ENCODE measurements at regions not wholly inside any gene's neighbourhood (a gene's known extent, or its start where the extent isn't known, plus 50 kb on each side); places are given as distances from the start of the nearest gene placed in this dataset.

- H3K27ac Mint-ChIP-seq = no peak overlapping the region
- H3K9me3 Mint-ChIP-seq = no peaks in the 10 kb centered on the region
- H3K36me3 Mint-ChIP-seq (ENCODE audit: low read depth) = no peaks in the 10 kb centered on the region
- no peaks in the 10 kb centered on the region for H3K4me1 Mint-ChIP-seq (ENCODE audit: low read depth)
- H3K4me3 Mint-ChIP-seq = no peak overlapping the region
- H3K27me3 Mint-ChIP-seq = no peaks in the 10 kb centered on the region
- intact Hi-C loops (cut with micrococcal nuclease) = no loop called here
Observed at GRCh38 chr2:105691947-105692390, 52.7 kb upstream of the NCK2 start.

GRCh38 chr2:105690566-105690965 lies 54.1 kb upstream of the NCK2 start:
- Mint-ChIP-seq H3K4me3 (no peak overlapping the region), H3K4me1 (ENCODE audit: low read depth) (no peaks in the 10 kb centered on the region), H3K27me3 (no peaks in the 10 kb centered on the region), H3K36me3 (ENCODE audit: low read depth) (no peaks in the 10 kb centered on the region), H3K27ac (no peak overlapping the region), H3K9me3 (no peaks in the 10 kb centered on the region)
- intact Hi-C loops (cut with micrococcal nuclease) = no loop called here

DNA sequence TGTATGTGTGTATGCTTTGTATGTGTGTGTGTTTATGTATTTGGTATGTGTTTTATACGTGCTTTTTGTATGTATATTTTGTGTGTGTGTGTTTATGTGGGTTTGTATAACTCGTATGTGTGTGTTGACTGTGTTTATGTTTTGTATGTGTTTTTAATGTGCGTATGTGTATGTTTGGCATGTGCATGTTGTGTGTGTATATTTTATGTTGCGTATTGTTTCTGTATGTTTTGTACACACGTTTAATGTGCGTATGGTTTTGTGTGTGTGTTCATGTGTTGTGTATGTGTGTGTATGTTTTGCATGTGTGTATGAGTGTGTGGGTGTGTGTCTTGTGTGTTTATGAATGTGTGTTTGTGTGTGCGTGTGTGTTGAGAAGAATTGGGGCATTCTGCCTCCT lies 55.2 kb upstream of the NCK2 start:
- no peaks in the 10 kb centered on the region for H3K9me3 Mint-ChIP-seq
- H3K36me3 Mint-ChIP-seq (ENCODE audit: low read depth) = no peaks in the 10 kb centered on the region
- intact Hi-C loops (cut with micrococcal nuclease) = no loop called here
- H3K27ac Mint-ChIP-seq = no peak overlapping the region
- H3K4me3 Mint-ChIP-seq = no peak overlapping the region
- H3K27me3 Mint-ChIP-seq = no peaks in the 10 kb centered on the region
- no peaks in the 10 kb centered on the region for H3K4me1 Mint-ChIP-seq (ENCODE audit: low read depth)

GRCh38 chr2:105688946-105689345 lies 55.8 kb upstream of the NCK2 start:
- no peaks in the 10 kb centered on the region for H3K27me3 Mint-ChIP-seq
- no peak overlapping the region for H3K27ac Mint-ChIP-seq
- H3K36me3 Mint-ChIP-seq (ENCODE audit: low read depth) = no peaks in the 10 kb centered on the region
- intact Hi-C loops (cut with micrococcal nuclease) = no loop called here
- H3K4me1 Mint-ChIP-seq (ENCODE audit: low read depth) = no peaks in the 10 kb centered on the region
- H3K4me3 Mint-ChIP-seq = no peak overlapping the region
- no peaks in the 10 kb centered on the region for H3K9me3 Mint-ChIP-seq

DNA sequence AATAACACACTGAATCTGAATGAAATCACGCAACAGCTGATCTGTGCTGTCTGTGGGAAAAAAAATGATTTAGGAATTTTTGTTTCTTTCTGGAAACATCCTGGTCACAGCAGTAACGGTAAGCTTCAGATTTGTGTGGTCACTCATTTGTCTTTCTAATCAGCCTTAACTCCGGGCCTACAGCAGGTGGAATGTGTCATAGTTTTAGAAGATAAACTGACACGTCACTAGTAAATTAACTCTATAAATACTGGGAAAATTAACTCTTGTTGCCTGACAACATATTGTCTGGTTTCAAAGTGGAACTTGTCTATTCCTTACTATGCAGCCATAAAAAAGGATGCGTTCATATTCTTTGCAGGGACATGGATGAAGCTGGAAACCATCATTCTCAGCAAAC lies 58.1 kb upstream of the NCK2 start:
- no peak overlapping the region for H3K27ac Mint-ChIP-seq
- H3K4me1 Mint-ChIP-seq (ENCODE audit: low read depth) = peaks cover 5% of the 10 kb centered on the region
- no peaks in the 10 kb centered on the region for H3K36me3 Mint-ChIP-seq (ENCODE audit: low read depth)
- H3K9me3 Mint-ChIP-seq = no peaks in the 10 kb centered on the region
- H3K4me3 Mint-ChIP-seq = no peak overlapping the region
- intact Hi-C loops (cut with micrococcal nuclease) = no loop called here
- H3K27me3 Mint-ChIP-seq = no peaks in the 10 kb centered on the region

- no peaks in the 10 kb centered on the region for H3K27me3 Mint-ChIP-seq
- H3K4me3 Mint-ChIP-seq = no peak overlapping the region
- intact Hi-C loops (cut with micrococcal nuclease) = no loop called here
- peaks cover 5% of the 10 kb centered on the region for H3K4me1 Mint-ChIP-seq (ENCODE audit: low read depth)
- H3K36me3 Mint-ChIP-seq (ENCODE audit: low read depth) = no peaks in the 10 kb centered on the region
- no peaks in the 10 kb centered on the region for H3K9me3 Mint-ChIP-seq
- no peak overlapping the region for H3K27ac Mint-ChIP-seq
Observed at GRCh38 chr2:105683011-105683492, 61.7 kb upstream of the NCK2 start.

- no peaks in the 10 kb centered on the region for H3K9me3 Mint-ChIP-seq
- intact Hi-C loops (cut with micrococcal nuclease) = no loop called here
- H3K4me3 Mint-ChIP-seq = no peak overlapping the region
- H3K4me1 Mint-ChIP-seq (ENCODE audit: low read depth) = peaks cover 5% of the 10 kb centered on the region
- H3K36me3 Mint-ChIP-seq (ENCODE audit: low read depth) = no peaks in the 10 kb centered on the region
- no peak overlapping the region for H3K27ac Mint-ChIP-seq
- H3K27me3 Mint-ChIP-seq = no peaks in the 10 kb centered on the region
Observed at GRCh38 chr2:105682401-105682800, 62.3 kb upstream of the NCK2 start.

DNA sequence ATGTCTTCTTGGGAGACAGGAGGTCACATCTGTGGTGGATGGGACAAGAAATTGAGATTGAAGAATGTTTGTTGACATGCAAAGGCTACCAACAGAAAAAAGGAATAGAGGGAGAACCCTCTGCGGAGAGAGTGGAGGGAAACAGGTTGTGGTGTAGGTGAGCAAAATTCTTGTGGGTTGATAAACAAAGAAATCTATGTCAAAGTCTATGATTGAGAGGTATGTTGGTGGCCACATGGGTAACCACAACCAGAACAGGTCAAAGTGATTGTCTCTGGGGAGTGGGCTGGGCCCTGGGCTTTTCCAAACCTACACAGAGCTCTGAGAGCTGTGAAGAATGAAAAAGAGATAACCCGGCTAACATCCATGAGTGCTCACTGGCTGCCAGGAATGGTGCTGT lies 62.8 kb upstream of the NCK2 start:
- Mint-ChIP-seq H3K36me3 (ENCODE audit: low read depth) (no peaks in the 10 kb centered on the region), H3K9me3 (no peaks in the 10 kb centered on the region), H3K27me3 (no peaks in the 10 kb centered on the region), H3K27ac (no peak overlapping the region), H3K4me1 (ENCODE audit: low read depth) (peaks cover 5% of the 10 kb centered on the region), H3K4me3 (no peak overlapping the region)
- intact Hi-C loops (cut with micrococcal nuclease) = no loop called here

DNA sequence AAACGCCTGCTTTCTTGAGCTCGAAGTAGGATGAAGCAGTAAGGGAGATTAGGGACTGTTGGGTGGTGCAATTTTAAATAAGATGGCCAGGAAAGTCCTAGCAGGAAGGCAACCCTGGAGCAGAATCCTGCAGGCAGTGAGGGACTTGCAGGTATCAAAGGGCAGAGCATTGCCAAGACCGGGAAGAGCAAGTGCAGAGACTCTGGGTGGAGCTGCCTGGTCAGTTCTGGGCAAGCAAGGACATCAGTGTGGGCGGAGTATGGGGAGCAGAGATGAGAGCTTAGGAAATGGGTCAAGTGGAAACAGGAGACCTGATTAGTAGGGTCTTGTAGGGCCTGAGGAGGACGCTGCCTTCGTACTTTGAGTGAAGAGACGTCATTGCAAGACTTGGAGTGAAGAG lies 64.4 kb upstream of the NCK2 start:
- intact Hi-C loops (cut with micrococcal nuclease) = no loop called here
- Mint-ChIP-seq H3K4me3 (no peak overlapping the region), H3K9me3 (no peaks in the 10 kb centered on the region), H3K27me3 (peaks cover 2% of the 10 kb centered on the region), H3K36me3 (ENCODE audit: low read depth) (no peaks in the 10 kb centered on the region), H3K4me1 (ENCODE audit: low read depth) (peaks cover 5% of the 10 kb centered on the region), H3K27ac (no peak overlapping the region)

DNA sequence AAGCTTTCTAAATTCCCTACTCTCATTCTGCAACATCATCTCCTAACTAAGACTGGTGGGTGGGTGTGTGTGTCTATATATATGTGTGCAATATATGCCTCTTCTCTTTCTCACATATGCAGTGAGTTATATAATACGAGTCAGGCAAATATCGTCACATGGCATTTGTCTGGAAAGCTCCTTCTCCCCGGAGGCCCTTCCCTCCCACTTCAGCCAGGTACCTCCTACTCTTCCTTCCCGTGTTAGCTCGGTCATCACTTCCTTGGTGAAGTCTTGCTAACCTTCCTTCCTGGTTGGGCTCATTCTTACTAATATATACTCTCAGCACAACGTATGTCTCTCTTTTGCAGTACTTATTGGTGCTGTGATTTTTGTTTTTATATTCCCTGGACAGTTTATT lies 66.4 kb upstream of the NCK2 start:
- Mint-ChIP-seq H3K27ac (no peak overlapping the region), H3K27me3 (peaks cover 2% of the 10 kb centered on the region), H3K36me3 (ENCODE audit: low read depth) (no peaks in the 10 kb centered on the region), H3K9me3 (no peaks in the 10 kb centered on the region), H3K4me1 (ENCODE audit: low read depth) (peaks cover 4% of the 10 kb centered on the region), H3K4me3 (no peak overlapping the region)
- intact Hi-C loops (cut with micrococcal nuclease) = no loop called here

GRCh38 chr2:105677901-105678300 lies 66.8 kb upstream of the NCK2 start:
- intact Hi-C loops (cut with micrococcal nuclease) = no loop called here
- H3K36me3 Mint-ChIP-seq (ENCODE audit: low read depth) = no peaks in the 10 kb centered on the region
- no peaks in the 10 kb centered on the region for H3K4me1 Mint-ChIP-seq (ENCODE audit: low read depth)
- no peak overlapping the region for H3K4me3 Mint-ChIP-seq
- H3K9me3 Mint-ChIP-seq = no peaks in the 10 kb centered on the region
- peaks cover 2% of the 10 kb centered on the region for H3K27me3 Mint-ChIP-seq
- no peak overlapping the region for H3K27ac Mint-ChIP-seq

- Mint-ChIP-seq H3K9me3 (no peaks in the 10 kb centered on the region), H3K36me3 (ENCODE audit: low read depth) (no peaks in the 10 kb centered on the region), H3K27ac (no peak overlapping the region), H3K27me3 (peaks cover 2% of the 10 kb centered on the region), H3K4me1 (ENCODE audit: low read depth) (no peaks in the 10 kb centered on the region), H3K4me3 (no peak overlapping the region)
- intact Hi-C loops (cut with micrococcal nuclease) = no loop called here
Observed at GRCh38 chr2:105675841-105676240, 68.9 kb upstream of the NCK2 start.

DNA sequence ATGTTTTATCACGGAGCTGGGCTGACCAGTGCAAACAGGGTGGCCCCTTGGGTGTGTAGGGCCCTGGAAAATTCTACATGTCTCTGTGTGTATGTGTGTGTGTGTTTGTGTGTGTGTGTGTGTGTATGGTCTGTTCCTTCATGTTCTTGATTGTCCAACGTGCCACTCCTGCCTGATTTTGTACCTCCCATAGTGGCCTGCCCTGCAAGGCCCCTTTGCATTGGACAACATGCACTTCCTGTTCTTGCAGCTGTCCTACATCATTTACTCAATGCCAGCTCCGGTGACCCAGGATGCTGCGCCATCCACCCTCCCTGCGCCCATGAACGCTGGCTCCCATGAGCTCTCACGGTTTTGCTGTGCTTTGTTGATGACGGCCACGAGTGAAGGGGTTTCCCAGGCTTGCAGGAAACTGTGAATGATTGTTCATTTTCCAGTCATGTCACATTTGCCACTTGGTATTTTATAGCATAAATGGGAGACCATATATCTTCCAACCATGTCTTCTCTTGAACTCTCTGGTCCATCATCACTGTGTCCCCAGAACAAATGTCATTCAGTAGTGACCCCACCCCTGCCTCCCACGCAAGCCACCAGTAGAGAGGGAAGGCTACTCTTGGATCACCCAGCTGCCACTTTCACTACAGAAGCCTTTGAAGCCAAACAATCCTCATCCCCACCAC lies 69.7 kb upstream of the NCK2 start:
- Mint-ChIP-seq H3K27ac (no peak overlapping the region), H3K27me3 (peaks cover 2% of the 10 kb centered on the region), H3K36me3 (ENCODE audit: low read depth) (no peaks in the 10 kb centered on the region), H3K4me1 (ENCODE audit: low read depth) (no peaks in the 10 kb centered on the region), H3K9me3 (no peaks in the 10 kb centered on the region), H3K4me3 (no peak overlapping the region)
- intact Hi-C loops (cut with micrococcal nuclease) = no loop called here

DNA sequence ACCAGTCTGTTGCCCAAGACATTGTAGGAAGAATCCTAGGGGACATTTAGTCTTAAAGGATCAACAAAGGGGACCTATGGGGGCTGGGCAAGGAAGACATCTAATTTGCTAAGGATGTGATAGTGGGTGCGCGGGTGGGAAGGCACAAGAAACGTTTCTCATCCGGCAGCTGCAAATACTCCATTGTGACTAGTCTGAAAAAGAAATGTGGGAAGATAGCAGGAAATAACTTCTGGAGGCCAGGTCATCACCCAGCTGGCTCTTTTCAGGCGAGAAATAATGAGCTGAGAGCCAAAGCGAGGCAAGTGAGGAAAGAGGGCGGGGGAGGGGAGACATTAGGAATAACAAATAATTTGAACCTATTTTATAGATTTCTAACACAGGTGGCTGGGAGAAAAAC lies 70.3 kb upstream of the NCK2 start:
- no peak overlapping the region for H3K27ac Mint-ChIP-seq
- no peaks in the 10 kb centered on the region for H3K9me3 Mint-ChIP-seq
- intact Hi-C loops (cut with micrococcal nuclease) = no loop called here

DNA sequence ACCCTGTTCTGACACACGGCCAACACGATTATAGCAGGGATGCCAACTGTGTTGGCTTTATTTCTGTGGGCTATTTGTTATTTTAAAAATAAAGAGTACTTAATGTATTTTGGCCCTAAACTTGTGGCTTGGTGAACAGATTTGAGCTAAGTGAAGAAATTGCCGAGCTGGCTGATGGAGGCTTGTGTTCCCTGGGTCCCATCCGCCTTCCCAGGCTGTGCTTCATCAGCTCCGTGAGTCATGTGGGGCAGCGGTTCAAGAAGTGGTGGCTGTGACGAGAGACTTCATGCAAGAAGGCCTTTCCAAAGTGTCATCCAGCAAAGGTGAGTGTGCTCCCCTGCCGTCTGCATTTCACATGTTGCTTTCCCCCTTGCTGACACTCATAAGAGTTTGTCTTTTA lies 73.6 kb upstream of the NCK2 start:
- no peaks in the 10 kb centered on the region for H3K4me1 Mint-ChIP-seq (ENCODE audit: low read depth)
- H3K9me3 Mint-ChIP-seq = peaks cover 17% of the 10 kb centered on the region
- no peak overlapping the region for H3K27ac Mint-ChIP-seq
- intact Hi-C loops (cut with micrococcal nuclease) = no loop called here
- no peak overlapping the region for H3K4me3 Mint-ChIP-seq
- H3K36me3 Mint-ChIP-seq (ENCODE audit: low read depth) = no peaks in the 10 kb centered on the region
- H3K27me3 Mint-ChIP-seq = no peaks in the 10 kb centered on the region

More for the DNA sequence above, 70.3 kb upstream of the NCK2 start:
- no peak overlapping the region for H3K4me3 Mint-ChIP-seq
- peaks cover 2% of the 10 kb centered on the region for H3K27me3 Mint-ChIP-seq
- no peaks in the 10 kb centered on the region for H3K4me1 Mint-ChIP-seq (ENCODE audit: low read depth)
- H3K36me3 Mint-ChIP-seq (ENCODE audit: low read depth) = no peaks in the 10 kb centered on the region

All from dendritic cell treated with granulocyte-macrophage colony-stimulating factor and Interleukin-4, amounts not matched to agents 40 ng/mL and 50 ng/mL, for 4 days (primary cell).